ENCODE measurements at regions not wholly inside any gene's neighbourhood (a gene's known extent, or its start where the extent isn't known, plus 50 kb on each side); places are given as distances from the start of the nearest gene placed in this dataset.

DNA sequence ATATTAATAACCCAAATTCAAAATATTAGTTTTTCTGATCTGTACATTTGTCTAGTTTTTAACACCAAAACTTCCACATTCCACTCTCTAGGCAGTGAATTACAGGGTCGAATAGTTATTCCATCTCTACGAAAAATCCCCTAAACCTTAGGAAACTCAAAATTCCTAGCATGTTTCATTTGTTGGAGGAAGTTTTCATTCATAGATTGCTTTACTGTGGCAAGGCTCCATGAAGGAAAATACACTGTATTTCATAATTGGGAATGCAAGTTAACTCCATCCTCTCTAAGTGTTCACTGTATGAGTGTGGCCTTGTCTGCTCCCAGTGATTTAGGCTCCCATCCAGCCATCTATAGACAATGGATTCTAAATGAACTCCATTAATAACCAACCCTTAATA lies 296.1 kb downstream of the TENT5A start:
- TF ChIP-seq CTCF (IDR thresholded peaks at IDR 0.05), result no peak
- TF ChIP-seq POLR2A (IDR thresholded peaks at IDR 0.05), result no peak

All from lower leg skin (tissue), 3 donors.